ENCODE measurements at regions not wholly inside any gene's neighbourhood (a gene's known extent, or its start where the extent isn't known, plus 50 kb on each side); places are given as distances from the start of the nearest gene placed in this dataset.

DNA sequence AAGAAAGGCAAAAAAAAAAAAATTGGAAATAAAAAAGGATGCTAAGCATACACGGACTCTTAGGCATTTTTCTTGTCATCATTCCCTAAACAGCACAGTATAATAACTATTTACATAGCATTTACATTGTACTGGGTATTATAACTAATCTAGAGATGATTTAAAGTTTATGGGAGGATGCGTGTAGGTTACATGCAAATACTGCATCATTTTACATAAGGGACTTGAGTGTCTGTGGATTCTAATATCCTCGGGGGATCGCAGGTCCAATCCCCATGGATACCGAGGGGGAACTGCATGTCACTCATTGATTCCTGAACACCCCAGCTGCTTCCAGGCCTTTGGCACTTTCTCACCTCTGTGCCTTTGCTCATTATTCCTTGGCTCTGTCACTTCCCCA lies 57.8 kb upstream of the SIPA1L2 start:
- Histone ChIP-seq H3K4me1 (ENCODE audit: control insufficient read depth in 2 of 3, insufficient read depth in 2 of 3, low read depth in 1 of 3, low read length in 3 of 3) (no peaks in the 10 kb centered on the region), H3K4me3 (ENCODE audit: low read length in 3 of 3) (no peak overlapping the region), H3K27ac (ENCODE audit: low read depth in 2 of 2, low read length in 2 of 2) (no peak overlapping the region), H3K9me3 (ENCODE audit: control insufficient read depth in 2 of 3, insufficient read depth in 1 of 3, low read length in 3 of 3) (no peaks in the 10 kb centered on the region), H3K9ac (ENCODE audit: low read length in 3 of 3) (no peak overlapping the region), H3K36me3 (ENCODE audit: control insufficient read depth in 2 of 3, insufficient read depth in 3 of 3, low read length in 3 of 3) (no peaks in the 10 kb centered on the region), H3K27me3 (ENCODE audit: control insufficient read depth, insufficient read depth, low read length) (no peaks in the 10 kb centered on the region)
- intact Hi-C loops (cut with DNase I): no loop called here
- TF ChIP-seq, protein P1, sequence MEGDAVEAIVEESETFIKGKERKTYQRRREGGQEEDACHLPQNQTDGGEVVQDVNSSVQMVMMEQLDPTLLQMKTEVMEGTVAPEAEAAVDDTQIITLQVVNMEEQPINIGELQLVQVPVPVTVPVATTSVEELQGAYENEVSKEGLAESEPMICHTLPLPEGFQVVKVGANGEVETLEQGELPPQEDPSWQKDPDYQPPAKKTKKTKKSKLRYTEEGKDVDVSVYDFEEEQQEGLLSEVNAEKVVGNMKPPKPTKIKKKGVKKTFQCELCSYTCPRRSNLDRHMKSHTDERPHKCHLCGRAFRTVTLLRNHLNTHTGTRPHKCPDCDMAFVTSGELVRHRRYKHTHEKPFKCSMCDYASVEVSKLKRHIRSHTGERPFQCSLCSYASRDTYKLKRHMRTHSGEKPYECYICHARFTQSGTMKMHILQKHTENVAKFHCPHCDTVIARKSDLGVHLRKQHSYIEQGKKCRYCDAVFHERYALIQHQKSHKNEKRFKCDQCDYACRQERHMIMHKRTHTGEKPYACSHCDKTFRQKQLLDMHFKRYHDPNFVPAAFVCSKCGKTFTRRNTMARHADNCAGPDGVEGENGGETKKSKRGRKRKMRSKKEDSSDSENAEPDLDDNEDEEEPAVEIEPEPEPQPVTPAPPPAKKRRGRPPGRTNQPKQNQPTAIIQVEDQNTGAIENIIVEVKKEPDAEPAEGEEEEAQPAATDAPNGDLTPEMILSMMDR (IDR thresholded peaks at IDR 0.05; ENCODE audit: borderline replicate concordance, extremely low read depth, insufficient read depth): no peak
- DNase-seq (no peak), FAIRE-seq (no peak)

DNA sequence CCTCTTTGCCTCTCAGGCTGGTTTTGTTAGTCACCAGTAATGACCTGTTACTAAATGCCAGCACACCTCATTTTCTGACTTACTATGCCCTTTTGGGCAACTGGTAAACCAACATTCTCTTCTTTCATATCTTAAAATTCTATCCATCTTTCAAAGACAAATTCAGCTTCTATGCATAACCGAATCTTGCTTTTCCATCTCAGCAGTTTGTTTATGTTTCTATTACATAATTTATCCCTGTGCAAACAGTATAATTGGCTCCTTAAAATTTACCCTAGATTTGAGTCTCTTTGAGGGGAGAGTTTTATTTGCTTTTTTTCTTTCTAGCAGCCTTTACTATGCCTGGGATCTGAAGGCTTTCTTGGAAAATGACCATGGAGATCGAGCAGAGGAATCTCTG lies 58.5 kb upstream of the SIPA1L2 start:
- no peak for DNase-seq
- Histone ChIP-seq H3K27me3 (ENCODE audit: control insufficient read depth, insufficient read depth, low read length) (no peaks in the 10 kb centered on the region), H3K36me3 (ENCODE audit: control insufficient read depth in 2 of 3, insufficient read depth in 3 of 3, low read length in 3 of 3) (no peaks in the 10 kb centered on the region), H3K9me3 (ENCODE audit: control insufficient read depth in 2 of 3, insufficient read depth in 1 of 3, low read length in 3 of 3) (no peaks in the 10 kb centered on the region), H3K27ac (ENCODE audit: low read depth in 2 of 2, low read length in 2 of 2) (no peak overlapping the region), H3K4me3 (ENCODE audit: low read length in 3 of 3) (no peak overlapping the region), H3K4me1 (ENCODE audit: control insufficient read depth in 2 of 3, insufficient read depth in 2 of 3, low read depth in 1 of 3, low read length in 3 of 3) (no peaks in the 10 kb centered on the region), H3K9ac (ENCODE audit: low read length in 3 of 3) (no peak overlapping the region)
- FAIRE-seq: no peak
- TF ChIP-seq, protein P1 (IDR thresholded peaks at IDR 0.05; ENCODE audit: borderline replicate concordance, extremely low read depth, insufficient read depth): no peak
- intact Hi-C loops (cut with DNase I): no loop called here

- TF ChIP-seq, protein P1 (IDR thresholded peaks at IDR 0.05; ENCODE audit: borderline replicate concordance, extremely low read depth, insufficient read depth): no peak
- no peak for DNase-seq
- intact Hi-C loops (cut with DNase I): no loop called here
- Histone ChIP-seq H3K27me3 (ENCODE audit: control insufficient read depth, insufficient read depth, low read length) (no peaks in the 10 kb centered on the region), H3K4me3 (ENCODE audit: low read length in 3 of 3) (no peak overlapping the region), H3K4me1 (ENCODE audit: control insufficient read depth in 2 of 3, insufficient read depth in 2 of 3, low read depth in 1 of 3, low read length in 3 of 3) (no peaks in the 10 kb centered on the region), H3K36me3 (ENCODE audit: control insufficient read depth in 2 of 3, insufficient read depth in 3 of 3, low read length in 3 of 3) (no peaks in the 10 kb centered on the region), H3K27ac (ENCODE audit: low read depth in 2 of 2, low read length in 2 of 2) (no peak overlapping the region), H3K9ac (ENCODE audit: low read length in 3 of 3) (no peak overlapping the region), H3K9me3 (ENCODE audit: control insufficient read depth in 2 of 3, insufficient read depth in 1 of 3, low read length in 3 of 3) (no peaks in the 10 kb centered on the region)
- no peak for FAIRE-seq
Observed at GRCh38 chr1:232689711-232690110, 59.8 kb upstream of the SIPA1L2 start.

DNA sequence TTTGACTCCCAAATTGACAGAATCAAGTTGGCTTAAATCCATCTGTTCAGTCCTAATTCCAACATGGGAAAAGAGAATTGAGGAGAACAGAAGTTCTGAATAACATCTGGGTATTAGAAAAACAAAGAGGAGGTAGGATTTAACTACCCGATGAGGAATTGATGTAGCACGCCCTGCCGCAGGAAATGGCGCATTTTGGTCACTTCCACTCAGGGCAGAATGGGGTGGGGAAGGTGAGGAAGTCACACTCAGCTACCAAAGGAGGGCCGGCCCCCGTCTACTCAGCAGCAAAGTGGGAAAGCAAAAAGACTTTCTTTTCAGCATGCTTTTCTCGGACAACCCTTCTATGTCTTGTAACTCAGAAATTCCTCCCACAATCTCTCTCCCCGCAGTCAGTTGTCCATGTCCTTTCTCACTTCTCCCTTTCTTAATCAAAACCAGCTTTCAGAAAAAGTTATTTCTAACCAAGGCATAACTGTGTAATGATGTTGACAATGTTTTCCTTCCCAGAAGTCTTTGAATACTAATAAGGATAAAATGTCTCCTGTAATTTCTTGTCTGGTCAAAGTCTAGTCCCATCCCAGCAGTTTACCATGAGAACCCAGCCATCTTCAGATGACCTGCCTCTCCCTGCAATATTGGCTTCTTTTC lies 60.5 kb upstream of the SIPA1L2 start:
- Histone ChIP-seq H3K4me1 (ENCODE audit: control insufficient read depth in 2 of 3, insufficient read depth in 2 of 3, low read depth in 1 of 3, low read length in 3 of 3) (no peaks in the 10 kb centered on the region), H3K9me3 (ENCODE audit: control insufficient read depth in 2 of 3, insufficient read depth in 1 of 3, low read length in 3 of 3) (no peaks in the 10 kb centered on the region), H3K9ac (ENCODE audit: low read length in 3 of 3) (no peak overlapping the region), H3K36me3 (ENCODE audit: control insufficient read depth in 2 of 3, insufficient read depth in 3 of 3, low read length in 3 of 3) (no peaks in the 10 kb centered on the region), H3K27me3 (ENCODE audit: control insufficient read depth, insufficient read depth, low read length) (no peaks in the 10 kb centered on the region), H3K27ac (ENCODE audit: low read depth in 2 of 2, low read length in 2 of 2) (no peak overlapping the region), H3K4me3 (ENCODE audit: low read length in 3 of 3) (no peak overlapping the region)
- no peak for FAIRE-seq
- no peak for DNase-seq
- TF ChIP-seq, protein P1 (IDR thresholded peaks at IDR 0.05; ENCODE audit: borderline replicate concordance, extremely low read depth, insufficient read depth): no peak
- intact Hi-C loops (cut with DNase I): no loop called here

Data from kidney (tissue), 13 donors.